Activated T-cell treated with anti-CD3 and anti-CD28 coated beads for 24 hours (primary cell): ENCODE measurements at regions not wholly inside any gene's neighbourhood (a gene's known extent, or its start where the extent isn't known, plus 50 kb on each side); places are given as distances from the start of the nearest gene placed in this dataset.
"Not testable (repeated sequence)": the region's sequence is repeated elsewhere in the genome, so short reads cannot be mapped to it uniquely, and the experiment has no call there.

Source experiments
- DNase-seq: peaks from one replicate; pipeline ENCODE4 v3.0.0-alpha.2; 2020; ENCODE audit warnings: low read depth

- no peak for DNase-seq
Observed at GRCh38 chr9:73054091-73054490, 97.6 kb upstream of the ANXA1 start.

DNA sequence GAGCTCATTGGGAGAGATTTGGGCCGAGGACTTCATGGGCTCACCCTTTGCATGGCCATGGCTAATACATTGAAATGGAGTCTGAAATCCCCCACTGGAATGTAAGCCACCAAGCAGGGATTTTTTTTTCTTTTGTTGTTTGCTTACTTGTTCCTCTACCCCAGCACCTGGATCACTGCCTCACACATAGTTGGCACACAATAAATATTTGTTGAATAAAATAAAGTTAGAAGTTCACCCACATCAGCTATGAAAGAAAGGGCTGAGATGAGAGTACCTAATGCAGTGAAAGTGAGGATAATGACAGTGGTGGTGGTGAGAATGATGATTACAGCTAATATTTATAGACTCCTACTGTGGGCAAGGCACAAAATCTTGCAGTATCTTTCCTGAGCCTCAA, 98.1 kb upstream of the ANXA1 start:
- DNase-seq: no peak

DNA sequence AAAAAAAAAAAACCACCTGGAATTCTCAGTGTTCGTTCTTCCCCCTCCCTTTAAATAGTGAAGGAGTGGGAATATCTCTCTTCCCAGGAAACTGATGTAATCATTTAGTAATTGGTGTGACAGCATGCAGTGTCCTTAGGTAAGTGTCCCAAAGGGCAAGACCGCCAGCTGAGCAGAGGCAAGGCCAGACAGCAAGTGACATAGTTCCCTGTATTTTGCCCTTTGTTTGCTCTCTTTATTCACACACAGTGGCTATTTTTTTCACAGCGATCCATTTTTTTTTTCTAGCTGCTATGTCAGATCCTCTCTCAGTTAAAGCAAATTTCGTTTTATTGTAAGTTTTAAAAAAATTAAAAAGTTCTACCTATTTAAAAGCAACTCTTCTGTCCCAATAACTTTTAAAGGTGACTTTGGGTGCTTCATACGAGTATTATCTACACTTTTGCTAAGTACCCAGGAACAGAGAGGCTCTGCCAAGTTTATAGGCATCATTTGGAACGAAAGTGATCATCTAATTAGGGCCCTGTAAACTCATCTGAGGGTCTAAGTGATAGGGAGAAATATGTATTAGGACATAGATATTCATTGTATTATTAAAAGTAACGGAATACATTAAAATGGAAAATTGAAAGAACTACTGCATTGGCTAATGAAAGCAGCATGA, 98.2 kb upstream of the ALDH1A1 start:
- no peak for DNase-seq

DNA sequence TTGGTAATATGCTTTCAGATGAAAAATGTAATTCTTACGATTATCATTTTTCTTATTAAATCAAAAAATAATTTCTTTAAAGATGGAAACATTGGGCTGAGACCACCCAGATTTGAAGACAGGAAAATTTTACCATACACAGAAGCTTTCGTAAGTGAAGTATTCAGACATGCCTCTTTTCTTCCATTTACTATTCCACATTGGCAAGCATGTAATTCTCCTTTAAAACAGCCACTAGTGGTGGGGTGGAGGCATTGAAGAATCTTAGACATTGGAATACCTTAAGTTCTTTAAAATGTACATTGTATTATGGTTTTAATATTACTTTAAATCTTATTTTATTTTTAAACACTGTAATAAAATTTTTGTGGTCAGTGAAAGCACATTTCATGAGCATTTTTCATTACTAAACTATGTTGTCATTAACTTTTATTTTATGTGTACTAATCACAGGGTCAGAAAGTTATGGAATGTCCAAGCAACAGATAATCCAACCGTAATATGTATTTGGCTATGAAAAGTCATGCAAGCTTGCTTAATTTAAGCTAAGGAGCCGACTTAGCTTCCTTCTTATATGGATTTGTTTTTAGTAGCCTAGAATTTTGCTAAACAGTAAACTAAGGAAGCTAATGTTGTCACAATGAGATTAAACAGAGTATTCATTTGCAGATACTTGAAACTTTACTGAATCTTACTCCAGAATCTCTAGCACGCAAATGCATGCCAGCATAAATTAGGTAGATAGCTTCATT, 97.4 kb upstream of the ALDH1A1 start:
- DNase-seq: no peak

- no peak for DNase-seq
Observed at GRCh38 chr9:73049280-73049679, 96.4 kb upstream of the ALDH1A1 start.

DNA sequence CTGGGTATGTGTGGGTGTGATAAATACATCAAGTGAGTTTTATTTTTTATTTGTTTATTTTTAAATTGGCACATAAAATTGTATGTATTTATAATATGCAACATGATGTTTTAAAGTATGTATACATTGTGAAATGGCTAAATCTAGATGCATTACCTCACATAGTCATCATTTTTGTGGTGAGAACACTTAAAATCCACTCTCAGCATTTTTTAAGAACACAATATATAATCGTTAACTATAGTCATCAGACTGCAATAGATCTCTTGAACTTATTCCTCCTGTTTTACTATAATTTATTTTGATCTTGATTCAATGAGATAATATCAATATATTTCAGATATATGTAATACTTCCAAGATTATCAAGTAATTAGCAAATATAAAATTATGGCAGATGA, 93.9 kb upstream of the ALDH1A1 start:
- DNase-seq: no peak

DNA sequence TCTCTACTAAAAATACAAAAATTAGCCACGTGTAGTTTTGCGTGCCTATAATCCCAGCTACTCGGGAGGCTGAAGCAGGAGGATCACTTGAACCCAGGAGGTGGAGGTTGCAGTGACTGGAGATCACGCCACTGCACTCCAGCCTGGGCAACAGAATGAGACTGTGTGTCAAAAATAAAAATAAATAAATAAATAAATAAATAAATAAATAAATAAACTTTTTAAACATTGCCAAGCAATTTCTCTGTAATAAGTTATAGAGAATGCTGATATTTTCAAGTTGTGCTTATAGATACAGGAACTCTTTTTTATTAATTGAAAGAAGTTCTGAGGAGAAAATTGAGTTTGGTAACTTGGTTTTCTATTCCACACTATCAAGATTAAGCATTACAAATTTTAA, 91.9 kb upstream of the ALDH1A1 start:
- not testable (repeated sequence) for DNase-seq

GRCh38 chr9:73042155-73042554, 89.3 kb upstream of the ALDH1A1 start:
- DNase-seq: no peak

DNA sequence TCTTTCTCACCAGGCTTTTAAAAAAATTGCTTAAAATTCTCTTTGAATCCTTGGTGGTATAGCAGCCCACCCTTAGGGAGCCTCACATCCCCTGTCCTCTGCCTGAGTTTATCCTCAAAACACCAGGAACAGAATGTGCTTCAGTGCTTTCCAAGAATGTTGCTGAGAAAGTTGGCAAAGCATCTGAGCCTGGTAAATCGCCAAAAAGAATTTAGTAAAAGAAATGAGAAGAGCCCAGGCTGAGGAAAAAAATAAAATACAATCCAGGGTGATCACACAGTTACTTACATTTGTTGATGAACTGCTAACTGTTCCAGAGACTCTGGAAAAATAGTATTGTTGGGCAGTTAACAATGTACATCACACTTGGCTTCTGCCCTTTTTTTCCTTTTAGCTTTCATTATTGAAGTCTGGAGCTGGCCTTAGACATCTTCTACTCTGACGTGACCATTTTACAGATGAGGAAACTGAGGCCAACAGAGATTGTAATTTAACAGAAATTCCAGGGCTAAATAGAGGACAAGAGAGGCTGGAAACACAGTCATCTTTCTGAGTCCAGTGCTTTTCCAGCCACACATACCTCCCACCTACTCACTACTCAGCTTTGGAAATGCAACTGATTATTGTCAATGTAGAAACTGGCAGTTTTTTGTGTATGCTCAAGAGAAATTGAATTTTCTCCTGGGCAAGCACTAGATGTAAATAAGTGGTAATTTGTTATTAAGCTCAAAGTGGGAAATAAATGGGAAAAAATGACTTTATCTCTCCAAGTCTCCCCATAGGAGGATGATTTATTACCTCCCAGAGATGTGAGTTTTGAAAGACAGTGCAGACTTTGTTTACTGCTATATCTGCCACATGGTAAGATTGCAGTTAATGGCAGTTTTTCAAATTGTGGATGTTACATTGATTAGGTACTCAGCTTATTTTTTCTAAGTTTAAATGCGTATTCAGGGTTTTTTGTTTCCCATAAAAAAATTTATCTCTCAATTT, 86.7 kb upstream of the ALDH1A1 start:
- DNase-seq: no peak

- no peak for DNase-seq
Observed at GRCh38 chr9:73038613-73039012, 85.8 kb upstream of the ALDH1A1 start.

DNA sequence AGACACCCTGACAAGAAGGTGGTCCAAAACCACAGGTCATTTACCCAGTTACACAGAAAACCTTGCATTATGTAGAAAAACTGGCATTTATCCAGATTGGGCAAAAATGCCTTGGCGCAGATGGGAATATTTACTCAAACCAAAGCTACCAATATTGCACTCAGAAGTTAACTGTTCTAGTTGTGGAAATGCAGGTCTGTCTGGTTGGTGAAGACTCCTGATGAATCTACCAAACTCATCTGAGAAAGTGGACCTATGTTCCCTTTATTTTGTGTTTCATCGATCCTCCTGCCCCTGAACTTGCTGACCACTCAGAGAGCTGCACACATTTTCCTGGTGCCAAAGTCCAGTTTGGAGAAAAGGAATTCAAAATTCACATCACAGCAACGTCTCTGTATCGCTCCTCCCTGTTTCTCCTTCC, 85.2 kb upstream of the ALDH1A1 start:
- DNase-seq: no peak

DNA sequence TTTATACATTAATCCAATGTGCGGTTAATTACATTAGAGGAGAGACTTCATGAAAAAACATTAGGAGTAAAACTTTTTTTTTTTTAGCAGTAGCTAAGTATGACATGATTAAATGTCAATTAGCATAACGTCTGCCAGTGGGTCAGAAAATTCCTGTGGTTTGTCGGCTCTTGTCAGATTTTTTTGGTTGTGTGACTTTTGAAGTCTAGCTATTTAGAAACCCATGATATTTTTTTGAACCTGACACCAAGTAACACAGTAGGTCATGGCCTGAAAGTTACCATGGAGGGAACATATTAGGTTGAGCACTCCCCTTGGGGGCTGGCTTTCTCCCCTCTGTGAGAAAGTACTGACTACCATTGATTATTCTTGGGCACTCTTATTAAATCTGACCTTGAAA, 84.8 kb upstream of the ALDH1A1 start:
- DNase-seq: no peak

GRCh38 chr9:73034962-73035361, 82.1 kb upstream of the ALDH1A1 start:
- DNase-seq: no peak

DNA sequence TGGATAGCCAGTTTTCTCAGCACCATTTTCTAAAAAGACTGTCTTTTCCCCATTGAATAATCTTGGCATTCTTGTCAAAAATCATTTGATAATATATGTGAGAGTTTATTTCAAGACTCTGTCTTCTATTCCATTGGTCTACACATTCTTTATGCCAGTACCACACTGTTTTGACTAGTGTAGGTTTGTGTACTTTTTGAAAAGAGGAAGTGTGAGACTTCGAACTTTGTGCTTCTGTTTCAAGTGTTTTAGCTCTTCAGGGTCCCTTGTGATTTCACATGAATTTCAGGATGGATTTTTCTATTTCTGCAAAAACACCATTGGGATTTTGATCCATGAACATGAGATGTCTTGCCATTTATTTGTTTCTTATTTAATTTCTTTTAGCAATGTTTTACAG, 78.5 kb upstream of the ALDH1A1 start:
- no peak for DNase-seq

- DNase-seq: no peak
Observed at GRCh38 chr9:73030370-73031030, 77.6 kb upstream of the ALDH1A1 start.

GRCh38 chr9:73029346-73029745, 76.5 kb upstream of the ALDH1A1 start:
- DNase-seq: no peak

DNA sequence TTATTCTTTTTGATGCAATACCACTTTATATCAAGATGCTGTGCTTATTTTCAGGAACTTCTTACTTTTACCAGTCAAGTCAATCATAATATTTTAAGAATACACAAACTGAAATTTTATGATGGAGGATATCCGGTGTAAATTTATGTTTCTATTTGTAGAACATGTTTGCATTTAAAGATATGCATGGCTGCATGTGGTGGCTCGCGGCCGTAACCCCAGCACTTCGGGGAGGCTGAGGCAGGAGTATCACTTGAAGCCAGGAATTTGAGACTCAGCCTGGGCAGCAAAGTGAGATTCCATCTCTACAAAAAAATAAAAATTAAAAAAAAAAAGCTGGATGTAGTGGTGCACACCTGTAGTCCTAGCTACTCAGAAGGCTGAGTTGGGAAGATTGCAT, 73.5 kb upstream of the ALDH1A1 start:
- no peak for DNase-seq

GRCh38 chr9:73024601-73025034, 71.8 kb upstream of the ALDH1A1 start:
- DNase-seq: no peak

DNA sequence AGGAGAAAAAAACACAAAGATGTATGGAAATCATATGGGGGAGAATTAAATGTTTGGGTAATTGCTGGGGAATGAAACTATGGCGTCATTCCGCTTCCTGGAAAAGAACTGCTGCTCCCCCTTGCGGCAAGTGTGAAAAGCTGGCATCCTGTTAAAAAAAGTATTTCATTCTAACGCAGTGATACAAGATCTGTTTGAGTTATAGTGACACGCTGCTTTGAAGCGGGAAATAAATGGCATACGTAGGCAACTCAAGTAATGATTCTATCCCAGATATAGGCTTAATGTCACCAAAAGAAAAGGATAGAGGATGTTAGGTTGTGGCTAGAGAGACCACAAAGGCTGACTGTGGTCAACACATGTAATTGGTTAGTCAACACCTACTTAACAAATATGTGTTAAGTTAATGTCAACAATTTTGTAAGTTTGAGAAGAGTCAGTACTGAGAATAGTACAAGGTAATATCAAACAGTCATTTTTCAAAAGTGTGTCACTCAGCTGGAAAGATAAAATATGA, 70.2 kb upstream of the ALDH1A1 start:
- DNase-seq: peak; percentile 28

- no peak for DNase-seq
Observed at GRCh38 chr9:73022353-73022752, 69.5 kb upstream of the ALDH1A1 start.

DNA sequence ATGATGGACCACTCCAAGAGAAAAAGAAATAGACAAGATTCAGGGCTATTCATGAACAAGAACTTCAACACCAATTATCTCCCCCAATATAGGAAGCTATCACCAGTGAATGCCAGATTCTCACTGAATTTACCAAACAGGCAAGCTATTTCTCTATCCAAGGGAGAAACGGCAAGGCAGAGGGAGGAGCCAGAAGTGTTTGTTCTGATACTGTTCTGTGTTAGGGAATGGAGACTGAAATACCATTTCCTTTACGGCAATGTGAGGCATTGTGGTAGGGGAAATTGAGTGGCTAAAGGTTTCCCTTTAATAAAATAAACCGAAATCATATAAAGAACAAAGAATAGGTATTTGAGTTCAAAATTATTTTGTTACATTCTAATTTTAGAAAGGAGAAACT, 68.0 kb upstream of the ALDH1A1 start:
- no peak for DNase-seq

DNA sequence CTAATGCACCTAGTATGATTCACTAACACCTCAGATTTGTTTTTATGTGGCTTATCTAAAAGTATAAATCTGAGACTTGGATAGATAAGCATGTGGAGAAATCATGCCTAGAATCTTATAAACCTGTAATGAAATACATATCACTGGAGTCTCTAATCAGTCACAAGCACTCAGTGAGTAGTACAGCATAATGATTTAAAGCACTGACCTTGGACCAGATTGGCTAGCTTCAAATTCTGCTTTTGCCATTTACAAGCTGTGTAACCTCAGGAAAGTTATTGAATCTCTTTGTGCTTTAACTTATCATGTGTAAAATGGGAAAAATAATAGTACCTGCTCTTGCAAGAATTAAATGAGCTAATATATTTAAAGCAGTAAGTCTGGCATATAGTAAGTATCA, 61.2 kb upstream of the ALDH1A1 start:
- no peak for DNase-seq
